Choroid plexus epithelial cell (primary cell): ENCODE measurements at regions not wholly inside any gene's neighbourhood (a gene's known extent, or its start where the extent isn't known, plus 50 kb on each side); places are given as distances from the start of the nearest gene placed in this dataset.

ENCODE experiments used
- DNase-seq: peaks from one replicate; pipeline ENCODE4 v3.0.0-alpha.2; 2010; ENCODE audit warnings: low read depth
- H3K4me3 ChIP-seq: 2 replicates; pipeline ENCODE4 v1.5.1; 2011; ENCODE audit warnings: low read depth, mild to moderate bottlenecking, control low read depth, low read length, moderate library complexity
- CTCF ChIP-seq: conservative IDR thresholded peaks from 2 replicates; pipeline ENCODE4 v1.5.1; 2011; ENCODE audit warnings: low read depth, mild to moderate bottlenecking, control low read depth, inconsistent platforms, low read length, moderate library complexity

- no peak for DNase-seq
- no peak overlapping the region for H3K4me3 ChIP-seq
- no peak for TF ChIP-seq CTCF
These were observed 1387.2 kb downstream of the SUCLG1 start for GRCh38 chr2:83071914-83072313.

- H3K4me3 ChIP-seq, result no peak overlapping the region
- no peak for DNase-seq
- TF ChIP-seq CTCF, result no peak
These were observed 1387.7 kb downstream of the SUCLG1 start for GRCh38 chr2:83071352-83071751.

GRCh38 chr2:83069724-83070123 is 1389.4 kb downstream of the SUCLG1 start:
- no peak for TF ChIP-seq CTCF
- no peak overlapping the region for H3K4me3 ChIP-seq
- DNase-seq, result peak; percentile 88

GRCh38 chr2:83068714-83069113 is 1390.4 kb downstream of the SUCLG1 start:
- no peak overlapping the region for H3K4me3 ChIP-seq
- DNase-seq, result peak; percentile 90
- TF ChIP-seq CTCF, result no peak

- DNase-seq, result no peak
- no peak overlapping the region for H3K4me3 ChIP-seq
- TF ChIP-seq CTCF, result no peak
These were observed 1391.1 kb downstream of the SUCLG1 start for GRCh38 chr2:83067947-83068346.

- no peak for TF ChIP-seq CTCF
- no peak for DNase-seq
- H3K4me3 ChIP-seq, result no peak overlapping the region
These were observed 1395.1 kb downstream of the SUCLG1 start for GRCh38 chr2:83063933-83064332.

GRCh38 chr2:83063511-83063910 is 1395.6 kb downstream of the SUCLG1 start:
- DNase-seq, result peak; percentile 28
- TF ChIP-seq CTCF, result no peak
- no peak overlapping the region for H3K4me3 ChIP-seq
